Neural cell (in vitro differentiated cells): ENCODE measurements at regions not wholly inside any gene's neighbourhood (a gene's known extent, or its start where the extent isn't known, plus 50 kb on each side); places are given as distances from the start of the nearest gene placed in this dataset.

Experiments
- H2AFZ ChIP-seq: fragments of 200-600, 300-800 bp; sonication (generic), shearing (Covaris generic); 2 replicates; pipeline ENCODE4 v1.6.0; 2014; ENCODE audit warnings: low read depth, mild to moderate bottlenecking, antibody characterized with exemption, low read length, moderate library complexity
- H3F3A ChIP-seq: fragments of 200-600 bp; shearing (Covaris generic); 2 replicates; pipeline ENCODE4 v1.6.1; 2016; ENCODE audit warnings: mild to moderate bottlenecking, moderate library complexity, mixed read lengths, antibody characterized with exemption, low read length; ENCODE audit not compliant: insufficient read depth, poor library complexity, severe bottlenecking
- H3K27ac ChIP-seq: fragments of 200-600, 300-800 bp; sonication (generic), shearing (Covaris generic); 2 replicates; pipeline ENCODE4 v1.5.1; 2014; ENCODE audit warnings: mild to moderate bottlenecking, low read length, moderate library complexity
- H3K27me3 ChIP-seq: fragments of 300-800, 200-600 bp; sonication (generic), shearing (Covaris generic); 2 replicates; pipeline ENCODE4 v1.6.0; 2014; ENCODE audit warnings: mild to moderate bottlenecking, low read depth, low read length, moderate library complexity; ENCODE audit not compliant: insufficient read depth
- H3K36me3 ChIP-seq: fragments of 300-800, 200-600 bp; sonication (generic), shearing (Covaris generic); 2 replicates; pipeline ENCODE4 v1.5.1; 2014; ENCODE audit warnings: mild to moderate bottlenecking, antibody characterized with exemption, low read length, moderate library complexity; ENCODE audit not compliant: insufficient read depth
- H3K4me2 ChIP-seq: fragments of 300-800, 200-600 bp; sonication (generic), shearing (Covaris generic); 2 replicates; pipeline ENCODE4 v1.6.0; 2014; ENCODE audit warnings: mild to moderate bottlenecking, low read length
- H3K4me3 ChIP-seq: fragments of 300-800, 200-600 bp; sonication (generic), shearing (Covaris generic); 2 replicates; pipeline ENCODE4 v1.5.1; 2014; ENCODE audit warnings: mild to moderate bottlenecking, low read length, moderate library complexity
- H3K79me2 ChIP-seq: fragments of 200-600 bp; shearing (Covaris generic); replicated peaks from 2 replicates; pipeline ENCODE4 v1.6.0; 2014; ENCODE audit warnings: mild to moderate bottlenecking, low read length, moderate library complexity; ENCODE audit not compliant: insufficient read depth
- H3K9ac ChIP-seq: fragments of 300-800, 200-600 bp; sonication (generic), shearing (Covaris generic); 2 replicates; pipeline ENCODE4 v1.6.1; 2016; ENCODE audit warnings: mild to moderate bottlenecking, low read length, mixed read lengths
- H3K9me2 ChIP-seq: fragments of 200-600 bp; shearing (Covaris generic); 2 replicates; pipeline ENCODE4 v1.6.1; 2016; ENCODE audit warnings: mild to moderate bottlenecking, low read length, mixed read lengths; ENCODE audit not compliant: insufficient read depth
- H3K9me3 ChIP-seq: fragments of 200-600, 300-800 bp; sonication (generic), shearing (Covaris generic); 2 replicates; pipeline ENCODE4 v1.6.1; 2016; ENCODE audit warnings: mild to moderate bottlenecking, mixed run types, low read length, moderate library complexity, mixed read lengths
- H4K20me1 ChIP-seq: fragments of 200-600 bp; shearing (Covaris generic); 2 replicates; pipeline ENCODE4 v1.6.1; 2016; ENCODE audit warnings: mild to moderate bottlenecking, mixed run types; ENCODE audit not compliant: insufficient read depth
- CTCF ChIP-seq: fragments of 450-650 bp; IDR thresholded peaks from 2 replicates; pipeline ENCODE4 v1.5.1; 2014; ENCODE audit warnings: antibody characterized with exemption, mild to moderate bottlenecking, moderate library complexity; ENCODE audit not compliant: poor library complexity, severe bottlenecking
- EP300 ChIP-seq: fragments of 450-650 bp; conservative IDR thresholded peaks from 2 replicates; pipeline ENCODE4 v1.6.1; 2014; ENCODE audit warnings: antibody characterized with exemption, mild to moderate bottlenecking, moderate library complexity; ENCODE audit not compliant: poor library complexity, severe bottlenecking
- EZH2 ChIP-seq: fragments of 200-600, 300-800 bp; shearing (Covaris generic), sonication (generic); IDR thresholded peaks from 2 replicates; pipeline ENCODE4 v1.6.1; 2014; ENCODE audit warnings: antibody characterized with exemption, low read length, borderline replicate concordance, mild to moderate bottlenecking; ENCODE audit not compliant: insufficient read depth, poor library complexity, severe bottlenecking
- MXI1 ChIP-seq: fragments of 450-650 bp; conservative IDR thresholded peaks from 2 replicates; pipeline ENCODE4 v1.6.1; 2014; ENCODE audit warnings: antibody characterized with exemption, mild to moderate bottlenecking; ENCODE audit not compliant: poor library complexity, severe bottlenecking
- POLR2AphosphoS5 ChIP-seq: IDR thresholded peaks from 2 replicates; pipeline ENCODE4 v1.6.1; 2012
- RAD21 ChIP-seq: fragments of 450-650 bp; conservative IDR thresholded peaks from 2 replicates; pipeline ENCODE4 v1.6.1; 2014; ENCODE audit warnings: antibody characterized with exemption, mild to moderate bottlenecking, moderate library complexity
- REST ChIP-seq: IDR thresholded peaks from 2 replicates; pipeline ENCODE4 v1.6.1; 2012; ENCODE audit warnings: borderline replicate concordance
- SMC3 ChIP-seq: fragments of 450-650 bp; conservative IDR thresholded peaks from 2 replicates; pipeline ENCODE4 v1.6.1; 2014; ENCODE audit warnings: antibody characterized with exemption, mild to moderate bottlenecking, moderate library complexity; ENCODE audit not compliant: poor library complexity
- TAF1 ChIP-seq: IDR thresholded peaks from 2 replicates; pipeline ENCODE4 v1.6.1; 2012; ENCODE audit warnings: low read depth

GRCh38 chr10:33521062-33521461 lies 186.6 kb upstream of the NRP1 start:
- Histone ChIP-seq H2AFZ (no peak overlapping the region), H3K9me2 (no peaks in the 10 kb centered on the region), H3K36me3 (no peaks in the 10 kb centered on the region), H3K27me3 (no peaks in the 10 kb centered on the region), H3K79me2 (no peaks in the 10 kb centered on the region), H3K9ac (no peak overlapping the region), H3K4me2 (no peak overlapping the region), H3K27ac (peak overlapping the region; percentile 58), H3K9me3 (no peaks in the 10 kb centered on the region), H3K4me3 (peak overlapping the region; percentile 30), H3F3A (no peaks in the 10 kb centered on the region), H4K20me1 (no peaks in the 10 kb centered on the region)
- TF ChIP-seq MXI1: no peak
- TF ChIP-seq REST: no peak
- TF ChIP-seq SMC3: no peak
- no peak for TF ChIP-seq RAD21

GRCh38 chr10:33520223-33520622 lies 185.8 kb upstream of the NRP1 start:
- Histone ChIP-seq H3F3A (no peaks in the 10 kb centered on the region), H3K4me3 (no peak overlapping the region), H2AFZ (no peak overlapping the region), H3K79me2 (no peaks in the 10 kb centered on the region), H3K36me3 (no peaks in the 10 kb centered on the region), H3K27ac (no peak overlapping the region), H4K20me1 (no peaks in the 10 kb centered on the region), H3K9me3 (no peaks in the 10 kb centered on the region), H3K27me3 (no peaks in the 10 kb centered on the region), H3K4me2 (no peak overlapping the region), H3K9ac (no peak overlapping the region), H3K9me2 (no peaks in the 10 kb centered on the region)
- TF ChIP-seq MXI1: no peak
- TF ChIP-seq RAD21: no peak
- no peak for TF ChIP-seq POLR2AphosphoS5
- no peak for TF ChIP-seq CTCF
- no peak for TF ChIP-seq SMC3

GRCh38 chr10:33519130-33519860 lies 184.8 kb upstream of the NRP1 start:
- no peak overlapping the region for H3K4me2 ChIP-seq

More at GRCh38 chr10:33519130-33519860, 184.8 kb upstream of the NRP1 start:
- H3K4me3 ChIP-seq: no peak overlapping the region
- H3K36me3 ChIP-seq: no peaks in the 10 kb centered on the region
- H3K9me2 ChIP-seq: no peaks in the 10 kb centered on the region
- H2AFZ ChIP-seq: no peak overlapping the region
- no peaks in the 10 kb centered on the region for H4K20me1 ChIP-seq
- no peak overlapping the region for H3K9ac ChIP-seq
- no peaks in the 10 kb centered on the region for H3K9me3 ChIP-seq
- H3K79me2 ChIP-seq: no peaks in the 10 kb centered on the region
- TF ChIP-seq CTCF: no peak
- TF ChIP-seq REST: no peak
- TF ChIP-seq EP300: no peak
- no peak for TF ChIP-seq SMC3
- no peak for TF ChIP-seq POLR2AphosphoS5
- no peak for TF ChIP-seq MXI1
- TF ChIP-seq EZH2: no peak
- no peak for TF ChIP-seq TAF1
- TF ChIP-seq RAD21: no peak
- no peaks in the 10 kb centered on the region for H3K27me3 ChIP-seq
- no peak overlapping the region for H3K27ac ChIP-seq
- no peaks in the 10 kb centered on the region for H3F3A ChIP-seq
